ENCODE measurements at regions not wholly inside any gene's neighbourhood (a gene's known extent, or its start where the extent isn't known, plus 50 kb on each side); places are given as distances from the start of the nearest gene placed in this dataset.
"Not testable (repeated sequence)": the region's sequence is repeated elsewhere in the genome, so short reads cannot be mapped to it uniquely, and the experiment has no call there.

DNA sequence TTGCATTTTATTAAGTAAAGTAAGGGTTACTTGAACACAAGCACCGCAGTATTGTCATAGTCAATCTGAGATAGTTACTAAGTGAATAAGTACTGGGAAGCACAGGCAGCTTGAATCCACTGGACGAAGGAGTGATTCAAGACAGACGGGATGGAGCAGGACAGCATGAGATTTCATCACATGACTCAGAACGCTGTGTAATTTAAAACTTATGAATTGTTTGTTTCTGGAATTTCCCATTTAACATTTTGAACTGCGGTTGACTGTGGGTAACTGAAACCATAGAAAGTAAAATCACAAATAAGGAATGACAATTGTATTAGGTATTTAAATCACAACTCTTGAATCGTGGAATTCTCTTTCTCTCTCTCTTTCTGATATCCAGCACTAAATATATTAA, 1630.4 kb upstream of the SEL1L start:
- TF ChIP-seq TAF1 (IDR thresholded peaks at IDR 0.05; ENCODE audit: borderline replicate concordance, low read depth, low read length) = no peak
- no peak for TF ChIP-seq POLR2AphosphoS5 (IDR thresholded peaks at IDR 0.05; ENCODE audit: low read depth, low read length)
- TF ChIP-seq POLR2A (IDR thresholded peaks at IDR 0.05; ENCODE audit: low read depth, low read length) = no peak
- FAIRE-seq (no peak), DNase-seq (ENCODE audit: insufficient read length) (no peak)

DNA sequence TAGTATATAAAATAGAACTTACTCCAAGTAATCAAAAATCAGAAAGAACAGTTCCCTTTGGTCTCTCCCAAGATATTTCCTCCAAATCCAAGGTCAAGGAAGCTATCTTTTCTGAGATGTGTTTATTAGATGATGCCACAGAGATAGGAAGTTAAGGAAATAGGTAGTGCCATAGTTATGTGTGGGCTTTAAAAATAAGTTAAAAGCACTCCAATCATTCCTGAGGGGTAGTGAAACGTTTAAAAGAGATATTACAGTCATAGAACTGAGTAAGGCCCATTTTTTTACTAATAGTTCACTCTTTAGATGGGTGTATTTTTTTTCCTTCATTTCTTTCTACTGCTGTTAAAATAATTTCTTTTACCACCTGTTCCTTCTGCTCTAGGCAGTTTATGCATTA, 1630.9 kb upstream of the SEL1L start:
- no peak for DNase-seq (ENCODE audit: insufficient read length)
- no peak for TF ChIP-seq POLR2A (IDR thresholded peaks at IDR 0.05; ENCODE audit: low read depth, low read length)
- TF ChIP-seq POLR2AphosphoS5 (IDR thresholded peaks at IDR 0.05; ENCODE audit: low read depth, low read length) = no peak
- TF ChIP-seq TAF1 (IDR thresholded peaks at IDR 0.05; ENCODE audit: borderline replicate concordance, low read depth, low read length) = no peak

GRCh38 chr14:83170165-83170564, 1636.5 kb upstream of the SEL1L start:
- FAIRE-seq (no peak), DNase-seq (ENCODE audit: insufficient read length) (no peak)
- no peak for TF ChIP-seq POLR2A (IDR thresholded peaks at IDR 0.05; ENCODE audit: low read depth, low read length)
- TF ChIP-seq TAF1 (IDR thresholded peaks at IDR 0.05; ENCODE audit: borderline replicate concordance, low read depth, low read length) = no peak
- no peak for TF ChIP-seq POLR2AphosphoS5 (IDR thresholded peaks at IDR 0.05; ENCODE audit: low read depth, low read length)

More for the DNA sequence above, 1630.9 kb upstream of the SEL1L start:
- FAIRE-seq = no peak

DNA sequence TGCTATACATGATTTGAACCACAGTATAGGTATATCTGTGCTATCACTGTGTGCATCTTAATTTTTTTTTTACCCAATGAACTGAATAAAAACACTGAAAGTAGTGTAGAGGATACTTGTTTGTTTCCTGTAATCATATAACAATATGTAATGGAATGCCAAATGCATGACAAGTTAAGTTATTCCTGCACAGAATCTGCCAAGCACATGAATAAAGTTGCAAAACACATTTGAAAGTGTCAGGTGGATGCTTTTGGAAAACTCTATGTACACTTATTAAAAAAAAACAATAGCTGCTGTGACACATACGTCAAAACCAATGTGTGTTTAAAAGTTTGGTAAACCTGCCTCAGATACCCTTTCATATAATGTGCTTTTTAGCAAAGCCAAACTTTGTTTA, 1638.1 kb upstream of the SEL1L start:
- no peak for FAIRE-seq
- TF ChIP-seq POLR2AphosphoS5 (IDR thresholded peaks at IDR 0.05; ENCODE audit: low read depth, low read length) = no peak
- no peak for TF ChIP-seq TAF1 (IDR thresholded peaks at IDR 0.05; ENCODE audit: borderline replicate concordance, low read depth, low read length)
- TF ChIP-seq POLR2A (IDR thresholded peaks at IDR 0.05; ENCODE audit: low read depth, low read length) = no peak
- DNase-seq (ENCODE audit: insufficient read length) = no peak

DNA sequence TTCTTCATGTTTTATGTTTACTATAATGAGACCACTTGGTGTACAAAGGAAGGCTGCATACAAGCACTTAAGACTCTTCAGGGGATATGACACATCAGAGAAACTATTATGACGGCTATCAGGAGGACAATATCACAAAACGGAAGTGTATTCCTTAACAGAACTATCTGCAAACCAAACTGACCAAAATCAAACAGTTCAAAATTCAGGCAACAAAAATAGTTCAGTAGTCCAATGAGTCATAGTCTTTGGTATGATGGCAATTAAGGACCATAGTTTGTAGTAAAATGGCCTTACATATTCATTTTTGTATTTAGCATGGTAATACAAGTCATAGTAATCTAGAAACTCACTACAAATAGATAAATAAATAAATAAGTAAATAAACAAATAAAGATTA, 1638.7 kb upstream of the SEL1L start:
- TF ChIP-seq TAF1 (IDR thresholded peaks at IDR 0.05; ENCODE audit: borderline replicate concordance, low read depth, low read length) = no peak
- TF ChIP-seq POLR2AphosphoS5 (IDR thresholded peaks at IDR 0.05; ENCODE audit: low read depth, low read length) = no peak
- TF ChIP-seq POLR2A (IDR thresholded peaks at IDR 0.05; ENCODE audit: low read depth, low read length) = no peak
- FAIRE-seq (no peak), DNase-seq (ENCODE audit: insufficient read length) (no peak)

- TF ChIP-seq TAF1 (IDR thresholded peaks at IDR 0.05; ENCODE audit: borderline replicate concordance, low read depth, low read length) (no peak), POLR2A (IDR thresholded peaks at IDR 0.05; ENCODE audit: low read depth, low read length) (no peak), POLR2AphosphoS5 (IDR thresholded peaks at IDR 0.05; ENCODE audit: low read depth, low read length) (no peak)
- DNase-seq (ENCODE audit: insufficient read length) = no peak
- no peak for FAIRE-seq
Measured at GRCh38 chr14:83173687-83174086, 1640.0 kb upstream of the SEL1L start.

DNA sequence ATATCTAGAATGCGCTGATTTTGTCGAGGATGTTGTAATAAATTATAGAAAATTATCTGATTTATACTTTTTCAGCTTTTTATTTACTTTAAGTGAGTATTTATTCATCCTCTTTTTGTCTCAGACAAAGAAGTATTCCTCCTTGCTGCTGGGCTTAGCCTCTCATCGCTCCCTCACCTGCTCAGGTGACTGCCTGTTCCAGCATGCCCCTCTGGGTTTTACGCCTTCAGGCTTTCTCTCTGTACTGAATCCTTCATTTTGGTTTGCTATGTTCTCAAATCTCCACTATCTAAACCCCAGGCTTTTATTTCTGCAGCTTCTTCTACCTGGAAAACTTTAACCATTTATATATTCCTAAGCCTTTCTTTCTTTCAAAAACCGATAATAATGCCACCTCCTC, 1650.9 kb upstream of the SEL1L start:
- DNase-seq (ENCODE audit: insufficient read length) = no peak
- no peak for FAIRE-seq
- TF ChIP-seq POLR2A (IDR thresholded peaks at IDR 0.05; ENCODE audit: low read depth, low read length) = no peak
- no peak for TF ChIP-seq TAF1 (IDR thresholded peaks at IDR 0.05; ENCODE audit: borderline replicate concordance, low read depth, low read length)
- TF ChIP-seq POLR2AphosphoS5 (IDR thresholded peaks at IDR 0.05; ENCODE audit: low read depth, low read length) = no peak

DNA sequence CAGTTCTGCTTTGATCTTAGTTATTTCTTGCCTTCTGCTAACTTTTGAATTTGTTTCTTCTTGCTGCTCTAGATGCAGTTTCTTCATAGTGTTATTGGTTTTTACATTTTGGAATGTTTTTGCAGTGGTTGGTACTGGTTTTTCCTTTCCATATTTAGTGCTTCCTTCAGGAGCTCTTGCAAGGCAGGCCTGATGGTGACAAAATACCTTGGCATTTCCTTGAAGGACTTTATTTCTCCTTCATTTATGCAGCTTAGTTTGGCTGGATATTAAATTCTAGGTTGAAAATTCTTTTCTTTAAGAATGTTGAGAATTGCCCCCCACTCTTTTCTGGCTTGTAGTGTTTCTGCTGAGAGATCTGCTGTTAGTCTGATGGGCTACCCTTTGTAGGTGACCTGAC, 1654.7 kb upstream of the SEL1L start:
- DNase-seq (ENCODE audit: insufficient read length); FAIRE-seq: not testable (repeated sequence)

DNA sequence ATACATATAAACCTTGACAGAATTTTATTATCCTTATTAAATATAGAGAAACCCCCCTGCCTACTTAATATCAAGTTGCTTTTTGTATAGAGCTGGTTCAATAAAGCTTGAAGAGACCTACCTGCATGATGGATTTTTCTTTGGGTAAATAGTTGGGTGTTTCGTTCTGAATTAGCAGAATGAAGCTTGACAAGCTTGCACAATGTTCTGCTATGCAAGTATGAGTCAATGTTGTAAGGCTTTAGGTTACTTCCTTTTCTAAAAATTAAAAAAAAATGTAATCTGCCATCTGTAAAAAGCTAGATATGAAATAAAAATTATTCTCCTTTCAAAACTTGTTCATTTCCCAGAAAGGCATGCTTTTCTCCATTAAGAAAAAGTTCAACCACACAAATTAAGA, 1662.6 kb upstream of the SEL1L start:
- no peak for TF ChIP-seq TAF1 (IDR thresholded peaks at IDR 0.05; ENCODE audit: borderline replicate concordance, low read depth, low read length)
- TF ChIP-seq POLR2A (IDR thresholded peaks at IDR 0.05; ENCODE audit: low read depth, low read length) = no peak
- no peak for TF ChIP-seq POLR2AphosphoS5 (IDR thresholded peaks at IDR 0.05; ENCODE audit: low read depth, low read length)
- no peak for FAIRE-seq
- no peak for DNase-seq (ENCODE audit: insufficient read length)

DNA sequence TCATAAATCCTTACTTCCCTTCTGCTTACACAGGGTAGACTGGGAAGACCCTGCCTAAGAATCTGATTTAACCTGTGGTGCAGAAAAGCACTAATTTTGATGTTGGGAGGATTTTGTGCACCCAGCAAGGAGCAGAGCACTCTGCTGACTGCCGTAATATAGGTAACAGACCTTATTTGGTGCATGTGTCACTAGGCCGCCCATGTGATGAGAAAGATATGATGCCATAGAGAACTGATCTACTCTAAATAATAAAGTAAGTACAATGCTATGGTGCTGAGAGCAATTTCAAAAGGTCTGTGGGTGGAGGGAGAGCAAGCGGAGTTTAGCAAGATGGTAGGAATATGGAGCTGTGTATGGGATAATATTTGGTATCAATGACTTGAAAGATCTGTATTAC, 1663.6 kb upstream of the SEL1L start:
- FAIRE-seq (no peak), DNase-seq (ENCODE audit: insufficient read length) (no peak)

DNA sequence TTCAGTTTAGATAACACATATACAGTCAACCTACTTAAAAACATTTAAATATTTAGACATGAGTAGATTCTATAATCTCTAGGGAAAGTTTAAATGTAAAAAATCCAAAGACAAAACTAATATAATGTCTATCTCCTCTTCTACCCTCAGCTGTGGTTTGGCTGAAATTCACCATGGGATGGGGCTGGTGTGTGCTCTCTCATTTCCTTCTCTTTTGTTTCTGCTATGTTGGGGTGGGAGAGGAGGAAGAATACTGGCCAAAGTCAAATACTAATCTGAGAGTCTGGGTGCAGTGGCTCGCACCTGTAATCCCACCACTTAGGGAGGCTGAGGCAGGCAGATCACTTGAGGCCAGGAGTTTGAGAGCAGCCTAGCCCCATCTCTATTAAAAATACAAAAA, 1673.9 kb upstream of the SEL1L start:
- FAIRE-seq (no peak), DNase-seq (ENCODE audit: insufficient read length) (no peak)
- no peak for TF ChIP-seq POLR2A (IDR thresholded peaks at IDR 0.05; ENCODE audit: low read depth, low read length)
- TF ChIP-seq POLR2AphosphoS5 (IDR thresholded peaks at IDR 0.05; ENCODE audit: low read depth, low read length) = no peak
- no peak for TF ChIP-seq TAF1 (IDR thresholded peaks at IDR 0.05; ENCODE audit: borderline replicate concordance, low read depth, low read length)

More for the DNA sequence above, 1663.6 kb upstream of the SEL1L start:
- TF ChIP-seq TAF1 (IDR thresholded peaks at IDR 0.05; ENCODE audit: borderline replicate concordance, low read depth, low read length) (no peak), POLR2AphosphoS5 (IDR thresholded peaks at IDR 0.05; ENCODE audit: low read depth, low read length) (no peak), POLR2A (IDR thresholded peaks at IDR 0.05; ENCODE audit: low read depth, low read length) (no peak)

DNA sequence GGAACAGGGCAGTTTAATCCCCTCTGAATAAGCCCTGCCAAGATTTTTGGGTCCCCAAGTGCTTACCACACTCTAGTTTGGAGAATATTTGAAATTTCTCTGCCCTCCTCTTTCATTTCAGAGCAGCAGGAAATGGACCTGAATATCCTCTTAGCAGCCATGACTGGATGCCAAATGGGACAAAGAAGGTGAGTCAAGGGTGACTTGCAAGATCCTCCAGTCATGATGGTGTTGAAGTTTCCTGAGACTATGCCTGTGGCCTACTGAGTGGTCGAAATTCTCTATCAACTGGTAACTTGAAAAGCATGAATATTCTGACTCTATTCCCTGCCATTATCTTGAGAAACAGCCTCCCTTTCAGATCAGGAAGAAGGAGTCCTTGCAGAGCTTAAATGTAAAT, 1674.7 kb upstream of the SEL1L start:
- FAIRE-seq = no peak
- DNase-seq (ENCODE audit: insufficient read length) = no peak
- no peak for TF ChIP-seq TAF1 (IDR thresholded peaks at IDR 0.05; ENCODE audit: borderline replicate concordance, low read depth, low read length)
- TF ChIP-seq POLR2AphosphoS5 (IDR thresholded peaks at IDR 0.05; ENCODE audit: low read depth, low read length) = no peak
- no peak for TF ChIP-seq POLR2A (IDR thresholded peaks at IDR 0.05; ENCODE audit: low read depth, low read length)

- FAIRE-seq (no peak), DNase-seq (ENCODE audit: insufficient read length) (no peak)
Measured at GRCh38 chr14:83217492-83217891, 1683.8 kb upstream of the SEL1L start.

More at GRCh38 chr14:83217492-83217891, 1683.8 kb upstream of the SEL1L start:
- TF ChIP-seq POLR2AphosphoS5 (IDR thresholded peaks at IDR 0.05; ENCODE audit: low read depth, low read length) (no peak), TAF1 (IDR thresholded peaks at IDR 0.05; ENCODE audit: borderline replicate concordance, low read depth, low read length) (no peak), POLR2A (IDR thresholded peaks at IDR 0.05; ENCODE audit: low read depth, low read length) (no peak)
